WERI-Rb-1 (cell line): ENCODE measurements at regions not wholly inside any gene's neighbourhood (a gene's known extent, or its start where the extent isn't known, plus 50 kb on each side); places are given as distances from the start of the nearest gene placed in this dataset.

Experiments used
- DNase-seq: peaks from one replicate; pipeline ENCODE4 v3.0.0-alpha.2; 2020
- H3K27ac ChIP-seq: fragments of 250-450 bp; sonication (Bioruptor Pico); 2 replicates; pipeline ENCODE4 v1.5.1; 2020; ENCODE audit warnings: mild to moderate bottlenecking, moderate library complexity
- H3K27me3 ChIP-seq: fragments of 250-450 bp; sonication (Bioruptor Pico); 2 replicates; pipeline ENCODE4 v1.5.1; 2021; ENCODE audit warnings: mild to moderate bottlenecking, low read depth, moderate library complexity; ENCODE audit not compliant: insufficient read depth, severe bottlenecking
- H3K36me3 ChIP-seq: fragments of 250-450 bp; sonication (Bioruptor Pico); 2 replicates; pipeline ENCODE4 v1.5.1; 2020; ENCODE audit warnings: mild to moderate bottlenecking, moderate library complexity
- H3K4me3 ChIP-seq: 2 replicates; pipeline ENCODE4 v1.5.1; 2011; ENCODE audit warnings: low read depth, mild to moderate bottlenecking, control low read depth, low read length
- H3K9me3 ChIP-seq: fragments of 250-450 bp; sonication (Bioruptor Pico); 2 replicates; pipeline ENCODE4 v1.5.1; 2021; ENCODE audit warnings: mild to moderate bottlenecking, moderate library complexity; ENCODE audit not compliant: severe bottlenecking
- TF ChIP-seq, protein P1 (sequence below): IDR thresholded peaks from 2 replicates; pipeline ENCODE4 v1.5.1; 2011; ENCODE audit warnings: low read depth, mild to moderate bottlenecking, control low read depth, inconsistent platforms, low read length

DNA sequence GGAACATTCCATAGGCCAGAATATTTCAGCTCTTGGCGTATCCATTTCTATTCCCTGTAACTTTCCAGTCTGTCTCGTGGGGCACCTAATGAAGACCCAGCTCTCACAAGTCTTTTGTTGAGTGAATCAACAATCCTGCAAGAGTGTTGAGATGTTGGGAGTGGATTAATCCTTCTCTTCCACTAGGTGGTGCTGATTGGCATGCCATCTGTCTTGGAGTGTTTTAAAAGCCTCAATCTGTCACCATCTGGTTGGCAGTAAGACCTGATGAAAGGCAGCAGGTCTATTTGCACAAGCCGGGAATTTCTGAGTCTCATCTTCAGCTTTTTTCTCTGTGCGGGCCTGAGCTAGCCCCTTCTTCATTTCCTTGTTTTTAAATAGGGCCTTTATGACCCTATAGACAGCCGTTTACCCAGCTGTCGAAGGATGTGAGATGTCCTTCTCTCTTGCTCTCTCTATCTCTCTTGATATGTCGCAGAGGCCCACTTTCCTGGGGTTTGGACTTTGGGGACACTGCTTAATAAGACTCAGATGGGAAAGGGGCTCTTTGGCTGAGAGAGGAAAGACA, 180.5 kb downstream of the ZNF365 start:
- TF ChIP-seq, protein P1, sequence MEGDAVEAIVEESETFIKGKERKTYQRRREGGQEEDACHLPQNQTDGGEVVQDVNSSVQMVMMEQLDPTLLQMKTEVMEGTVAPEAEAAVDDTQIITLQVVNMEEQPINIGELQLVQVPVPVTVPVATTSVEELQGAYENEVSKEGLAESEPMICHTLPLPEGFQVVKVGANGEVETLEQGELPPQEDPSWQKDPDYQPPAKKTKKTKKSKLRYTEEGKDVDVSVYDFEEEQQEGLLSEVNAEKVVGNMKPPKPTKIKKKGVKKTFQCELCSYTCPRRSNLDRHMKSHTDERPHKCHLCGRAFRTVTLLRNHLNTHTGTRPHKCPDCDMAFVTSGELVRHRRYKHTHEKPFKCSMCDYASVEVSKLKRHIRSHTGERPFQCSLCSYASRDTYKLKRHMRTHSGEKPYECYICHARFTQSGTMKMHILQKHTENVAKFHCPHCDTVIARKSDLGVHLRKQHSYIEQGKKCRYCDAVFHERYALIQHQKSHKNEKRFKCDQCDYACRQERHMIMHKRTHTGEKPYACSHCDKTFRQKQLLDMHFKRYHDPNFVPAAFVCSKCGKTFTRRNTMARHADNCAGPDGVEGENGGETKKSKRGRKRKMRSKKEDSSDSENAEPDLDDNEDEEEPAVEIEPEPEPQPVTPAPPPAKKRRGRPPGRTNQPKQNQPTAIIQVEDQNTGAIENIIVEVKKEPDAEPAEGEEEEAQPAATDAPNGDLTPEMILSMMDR, result peak; percentile 55
- H3K36me3 ChIP-seq, result no peaks in the 10 kb centered on the region
- H3K4me3 ChIP-seq, result no peak overlapping the region
- H3K9me3 ChIP-seq, result no peaks in the 10 kb centered on the region
- peak; percentile 50 for DNase-seq
- H3K27me3 ChIP-seq, result peaks cover 11% of the 10 kb centered on the region
- no peak overlapping the region for H3K27ac ChIP-seq

DNA sequence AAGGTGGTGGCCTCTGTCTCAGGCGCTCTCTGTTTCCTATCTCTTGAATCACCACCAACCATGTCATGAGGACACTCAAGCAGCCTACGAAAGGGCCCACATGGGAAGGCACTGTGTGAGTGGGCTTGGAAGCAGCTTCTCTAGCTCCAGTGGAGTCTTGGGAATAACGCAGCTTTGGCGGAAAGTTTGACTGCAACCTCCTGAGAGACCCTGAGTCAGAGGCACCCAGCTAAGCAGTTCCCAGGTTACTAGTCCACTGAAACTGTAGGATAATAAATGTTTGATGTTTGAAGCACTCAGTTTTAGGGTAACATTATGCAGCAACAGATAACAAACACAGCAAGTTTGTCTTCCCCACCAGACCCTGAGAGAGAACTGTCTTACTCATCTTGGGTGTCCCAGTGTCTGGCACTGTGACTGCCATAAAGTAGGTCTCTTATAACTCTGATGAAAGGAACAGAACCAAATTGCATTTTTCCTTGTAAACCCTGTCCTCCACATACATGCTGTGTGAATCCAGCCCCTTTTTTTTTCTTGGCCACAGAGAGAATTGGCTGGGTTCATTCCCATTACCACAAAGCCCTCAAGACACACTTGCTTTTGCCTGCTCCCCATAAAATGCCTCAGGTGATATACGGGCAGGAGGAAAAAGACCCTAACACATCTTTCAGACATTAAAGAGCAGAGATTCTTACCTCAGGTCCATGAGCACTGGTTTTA, 185.5 kb downstream of the ZNF365 start:
- Histone ChIP-seq H3K27ac (no peak overlapping the region), H3K4me3 (no peak overlapping the region), H3K27me3 (peaks cover 13% of the 10 kb centered on the region), H3K9me3 (no peaks in the 10 kb centered on the region), H3K36me3 (no peaks in the 10 kb centered on the region)
- DNase-seq, result no peak
- TF ChIP-seq, protein P1, result no peak

GRCh38 chr10:62560201-62560819, 186.1 kb downstream of the ZNF365 start:
- no peaks in the 10 kb centered on the region for H3K9me3 ChIP-seq
- H3K27me3 ChIP-seq, result peaks cover 13% of the 10 kb centered on the region
- no peak for DNase-seq
- H3K4me3 ChIP-seq, result no peak overlapping the region
- H3K27ac ChIP-seq, result no peak overlapping the region
- no peaks in the 10 kb centered on the region for H3K36me3 ChIP-seq
- TF ChIP-seq, protein P1, result no peak

DNA sequence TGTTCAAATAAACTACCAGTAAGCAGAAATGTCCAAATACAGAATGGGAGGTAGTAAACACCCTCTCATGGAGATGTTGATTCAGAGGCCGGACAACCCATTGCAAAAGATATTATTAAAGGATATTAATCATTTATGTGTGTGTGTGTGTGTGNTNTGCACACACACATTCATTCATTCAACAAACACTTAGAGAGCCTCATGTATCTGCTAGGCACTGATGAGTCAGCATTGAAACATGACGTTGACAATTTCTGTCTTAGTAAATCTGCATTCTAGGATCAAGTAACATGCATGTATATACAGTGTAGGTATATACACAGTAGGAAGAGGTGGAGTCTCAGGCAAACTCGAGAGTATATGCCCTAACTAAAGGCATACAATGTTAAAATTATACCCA, 187.0 kb downstream of the ZNF365 start:
- no peak overlapping the region for H3K27ac ChIP-seq
- no peak overlapping the region for H3K4me3 ChIP-seq
- H3K9me3 ChIP-seq, result no peaks in the 10 kb centered on the region
- DNase-seq, result no peak
- H3K36me3 ChIP-seq, result no peaks in the 10 kb centered on the region
- H3K27me3 ChIP-seq, result peaks cover 13% of the 10 kb centered on the region
- TF ChIP-seq, protein P1, result no peak

GRCh38 chr10:62562101-62562500, 187.9 kb downstream of the ZNF365 start:
- no peak for DNase-seq
- no peaks in the 10 kb centered on the region for H3K9me3 ChIP-seq
- TF ChIP-seq, protein P1, result no peak
- no peak overlapping the region for H3K4me3 ChIP-seq
- H3K27me3 ChIP-seq, result peaks cover 13% of the 10 kb centered on the region
- H3K27ac ChIP-seq, result no peak overlapping the region
- H3K36me3 ChIP-seq, result no peaks in the 10 kb centered on the region
